Stimulated activated naive B cell treated with anti-CD40 and anti-IgM and Interleukin-4, amounts not matched to agents 10 μg/mL and 1 μg/mL and 100 μg/mL, for 72 hours (primary cell): ENCODE measurements at regions not wholly inside any gene's neighbourhood (a gene's known extent, or its start where the extent isn't known, plus 50 kb on each side); places are given as distances from the start of the nearest gene placed in this dataset.
"Not testable (repeated sequence)": the region's sequence is repeated elsewhere in the genome, so short reads cannot be mapped to it uniquely, and the experiment has no call there.

Experiments
- ATAC-seq, 2 donors: fragments of 150-1000 bp; cut with Tn5 transposase; replicated peaks; 2 replicates each; pipeline ENCODE4 v1.10.0; 2021; ENCODE audit warnings: moderate library complexity in 1 of 2
- DNase-seq: peaks from one replicate; pipeline ENCODE4 v3.0.0; 2021
- H3K27ac Mint-ChIP-seq: one replicate; pipeline ENCODE4 v1.8.0; 2022; ENCODE audit warnings: mild to moderate bottlenecking, mixed read lengths
- H3K27me3 Mint-ChIP-seq, 2 donors: one replicate each; pipeline ENCODE4 v1.8.0; 2022; ENCODE audit warnings: mixed read lengths in 2 of 2
- H3K36me3 Mint-ChIP-seq, 2 donors: one replicate each; pipeline ENCODE4 v1.8.0; 2022; ENCODE audit warnings: mixed read lengths in 2 of 2, mild to moderate bottlenecking in 1 of 2
- H3K4me1 Mint-ChIP-seq, 2 donors: one replicate each; pipeline ENCODE4 v1.8.0; 2022; ENCODE audit warnings: mixed read lengths in 2 of 2, mild to moderate bottlenecking in 1 of 2
- H3K4me3 Mint-ChIP-seq, 2 donors: one replicate each; pipeline ENCODE4 v1.8.0; 2022; ENCODE audit warnings: mild to moderate bottlenecking in 2 of 2, mixed read lengths in 2 of 2, moderate library complexity in 1 of 2
- H3K9me3 Mint-ChIP-seq, 2 donors: one replicate each; pipeline ENCODE4 v1.8.0; 2022; ENCODE audit warnings: mixed read lengths in 2 of 2, mild to moderate bottlenecking in 1 of 2

DNA sequence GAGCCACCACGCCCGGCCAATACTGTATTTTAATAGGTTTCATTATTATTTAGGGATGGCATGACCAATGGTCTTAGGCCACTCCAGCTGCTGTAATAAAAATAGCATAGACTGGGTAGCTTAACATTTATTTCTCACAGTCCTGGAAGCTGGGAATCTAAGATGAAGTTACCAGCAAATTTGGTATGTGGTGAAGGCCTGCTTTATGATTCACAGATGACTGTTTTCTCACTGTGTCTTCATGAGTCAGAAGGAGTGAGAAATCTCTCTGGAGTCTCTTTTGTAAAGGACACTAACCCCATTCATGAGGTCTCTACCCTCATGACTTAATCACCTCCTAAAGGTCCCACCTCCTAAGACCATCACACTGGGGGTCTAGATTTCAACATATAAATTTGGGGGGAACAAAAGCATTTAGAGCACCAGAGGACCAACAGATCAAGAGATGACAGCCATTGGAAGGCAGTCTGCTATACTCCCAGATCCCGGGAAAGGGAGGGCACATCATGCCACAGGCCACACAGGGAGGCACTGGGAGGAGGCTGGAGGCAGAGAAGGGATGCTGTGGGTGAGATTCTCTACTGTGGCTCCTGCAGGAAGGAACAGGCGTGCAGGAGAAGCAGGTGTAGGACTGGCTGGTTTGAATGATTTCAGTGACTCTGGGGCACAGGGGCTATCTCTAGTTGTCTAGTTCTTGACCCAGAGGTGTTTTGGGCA is 335.8 kb upstream of the SFRP2 start:
- no peaks in the 10 kb centered on the region for H3K4me1 Mint-ChIP-seq
- no peak overlapping the region for H3K27ac Mint-ChIP-seq
- H3K9me3 Mint-ChIP-seq: peaks cover 10 to 13% of the 10 kb centered on the region in 2 donors
- H3K27me3 Mint-ChIP-seq: peaks cover 0 to 10% of the 10 kb centered on the region in 2 donors
- H3K4me3 Mint-ChIP-seq: no peak overlapping the region
- H3K36me3 Mint-ChIP-seq: no peaks in the 10 kb centered on the region
- DNase-seq: no peak
- ATAC-seq: no peak

DNA sequence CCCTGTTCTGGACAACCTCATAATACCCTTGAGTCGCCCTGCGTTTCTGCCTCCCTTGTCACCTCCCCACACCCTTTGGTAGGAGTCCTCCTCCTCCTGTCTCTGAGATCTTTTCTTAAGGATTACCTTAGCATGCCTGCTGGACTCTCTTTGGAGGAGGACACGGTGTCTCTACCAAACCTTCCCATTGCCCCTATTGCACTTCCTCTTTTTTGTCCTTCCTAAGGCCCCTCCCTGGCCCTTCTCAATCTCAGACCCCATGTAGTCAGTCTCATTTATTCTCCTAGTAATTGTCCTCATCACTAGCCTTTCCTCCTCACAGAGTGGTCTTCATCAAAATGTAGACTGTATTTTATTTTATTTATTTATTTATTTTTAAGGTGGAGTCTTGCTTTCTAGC is 335.0 kb upstream of the SFRP2 start:
- ATAC-seq (no peak), DNase-seq (no peak)
- no peak overlapping the region for H3K4me3 Mint-ChIP-seq
- no peak overlapping the region for H3K27ac Mint-ChIP-seq
- peaks cover 10 to 13% of the 10 kb centered on the region in 2 donors for H3K9me3 Mint-ChIP-seq
- H3K36me3 Mint-ChIP-seq: no peaks in the 10 kb centered on the region
- peaks cover 0 to 10% of the 10 kb centered on the region in 2 donors for H3K27me3 Mint-ChIP-seq
- H3K4me1 Mint-ChIP-seq: no peaks in the 10 kb centered on the region

- H3K27ac Mint-ChIP-seq: no peak overlapping the region
- H3K9me3 Mint-ChIP-seq: no peaks in the 10 kb centered on the region
- H3K27me3 Mint-ChIP-seq: no peaks in the 10 kb centered on the region
- H3K4me3 Mint-ChIP-seq: no peak overlapping the region
- H3K4me1 Mint-ChIP-seq: no peaks in the 10 kb centered on the region
- no peaks in the 10 kb centered on the region for H3K36me3 Mint-ChIP-seq
- no peak for DNase-seq
- ATAC-seq: no peak
Observed at GRCh38 chr4:154120690-154121345, 331.9 kb upstream of the SFRP2 start.

DNA sequence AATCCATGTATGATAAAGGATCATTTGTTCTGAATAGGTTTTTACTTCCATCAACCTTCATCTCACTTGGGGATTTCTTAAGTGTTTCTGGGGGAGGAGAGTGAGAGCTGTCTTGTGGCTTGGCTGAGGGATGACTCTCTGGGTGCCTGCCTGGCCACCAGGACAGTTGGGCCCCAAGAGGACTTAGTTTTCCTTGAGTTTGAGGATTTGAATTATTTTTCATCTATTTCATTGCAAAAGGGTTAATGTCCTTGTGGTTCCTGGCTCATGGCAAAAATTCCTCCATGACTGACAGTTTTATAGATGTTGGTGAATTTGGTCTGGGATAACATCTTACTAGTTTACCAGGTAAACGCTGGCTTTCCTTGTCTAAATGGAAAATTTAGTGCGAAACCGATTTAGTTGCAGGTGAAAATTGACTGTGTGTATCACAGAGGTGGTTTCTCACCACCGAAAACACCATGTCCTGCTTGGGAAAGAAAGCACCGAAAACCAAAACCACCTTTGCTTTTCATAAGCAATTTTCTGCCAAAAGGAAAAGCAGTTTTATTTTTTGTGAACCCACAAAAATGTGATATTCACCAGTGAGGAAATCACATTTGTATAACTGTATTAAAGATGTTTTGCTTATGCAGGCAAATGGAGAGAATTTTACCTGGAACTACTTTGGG is 331.3 kb upstream of the SFRP2 start:
- Mint-ChIP-seq H3K27ac (no peak overlapping the region), H3K4me1 (no peaks in the 10 kb centered on the region), H3K9me3 (no peaks in the 10 kb centered on the region), H3K4me3 (no peak overlapping the region), H3K36me3 (no peaks in the 10 kb centered on the region), H3K27me3 (no peaks in the 10 kb centered on the region)
- DNase-seq: no peak
- no peak for ATAC-seq

DNA sequence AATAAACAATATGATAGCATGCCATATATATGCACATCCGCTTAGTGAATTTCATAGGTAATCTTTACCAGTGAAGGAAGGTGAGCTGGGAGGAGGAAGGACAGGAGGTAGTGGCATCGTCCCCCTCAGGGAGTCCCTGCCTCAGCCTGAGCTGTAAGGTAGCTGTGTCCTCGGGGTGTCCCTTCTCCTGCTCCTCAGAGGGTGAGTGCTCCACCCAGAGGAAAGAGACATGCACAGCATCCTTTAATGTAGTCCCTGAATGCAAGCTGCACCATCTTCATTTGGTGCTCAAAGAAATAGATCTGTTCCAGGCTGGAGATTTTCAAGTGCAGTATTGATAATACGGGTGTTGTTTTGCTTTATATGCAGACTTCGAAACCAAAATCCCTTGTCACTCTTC is 330.4 kb upstream of the SFRP2 start:
- Mint-ChIP-seq H3K4me3 (no peak overlapping the region), H3K4me1 (no peaks in the 10 kb centered on the region), H3K9me3 (peaks cover 0 to 1% of the 10 kb centered on the region in 2 donors), H3K27ac (no peak overlapping the region), H3K36me3 (no peaks in the 10 kb centered on the region), H3K27me3 (no peaks in the 10 kb centered on the region)
- DNase-seq: no peak
- ATAC-seq: peak in 1 of 2 donors; percentile 36

DNA sequence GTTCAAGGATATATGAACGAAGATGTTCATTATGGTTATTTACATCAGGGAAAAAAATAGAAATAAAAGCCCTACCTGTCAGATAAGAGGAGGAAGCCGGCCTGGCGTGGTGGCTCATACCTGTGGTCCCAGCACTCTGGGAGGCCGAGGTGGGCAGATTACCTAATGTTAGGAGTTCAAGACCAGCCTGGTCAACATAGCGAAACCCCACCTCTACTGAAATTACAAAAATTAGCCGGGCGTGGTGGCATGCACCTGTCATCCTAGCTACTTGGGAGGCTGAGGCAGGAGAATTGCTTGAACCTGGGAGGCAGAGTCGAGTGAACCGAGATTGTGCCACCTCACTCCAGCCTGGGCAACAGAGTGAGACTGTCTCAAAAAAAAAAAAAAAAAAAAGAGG is 328.8 kb upstream of the SFRP2 start:
- not testable (repeated sequence) for DNase-seq, H3K36me3 Mint-ChIP-seq, H3K27ac Mint-ChIP-seq, ATAC-seq, H3K27me3 Mint-ChIP-seq, H3K4me1 Mint-ChIP-seq, H3K9me3 Mint-ChIP-seq, H3K4me3 Mint-ChIP-seq

- H3K36me3 Mint-ChIP-seq: no peaks in the 10 kb centered on the region
- H3K9me3 Mint-ChIP-seq: peaks cover 3 to 9% of the 10 kb centered on the region in 2 donors
- H3K4me3 Mint-ChIP-seq: no peak overlapping the region
- H3K27me3 Mint-ChIP-seq: peaks cover 0 to 4% of the 10 kb centered on the region in 2 donors
- no peak for ATAC-seq
- H3K27ac Mint-ChIP-seq: no peak overlapping the region
- DNase-seq: no peak
- no peaks in the 10 kb centered on the region for H3K4me1 Mint-ChIP-seq
Observed at GRCh38 chr4:154107337-154107736, 318.5 kb upstream of the SFRP2 start.

- ATAC-seq (no peak), DNase-seq (no peak)
- Mint-ChIP-seq H3K9me3 (no peaks in the 10 kb centered on the region), H3K36me3 (no peaks in the 10 kb centered on the region), H3K4me1 (no peaks in the 10 kb centered on the region), H3K27ac (no peak overlapping the region), H3K27me3 (no peaks in the 10 kb centered on the region), H3K4me3 (no peak overlapping the region)
Observed at GRCh38 chr4:154088741-154089140, 299.9 kb upstream of the SFRP2 start.

DNA sequence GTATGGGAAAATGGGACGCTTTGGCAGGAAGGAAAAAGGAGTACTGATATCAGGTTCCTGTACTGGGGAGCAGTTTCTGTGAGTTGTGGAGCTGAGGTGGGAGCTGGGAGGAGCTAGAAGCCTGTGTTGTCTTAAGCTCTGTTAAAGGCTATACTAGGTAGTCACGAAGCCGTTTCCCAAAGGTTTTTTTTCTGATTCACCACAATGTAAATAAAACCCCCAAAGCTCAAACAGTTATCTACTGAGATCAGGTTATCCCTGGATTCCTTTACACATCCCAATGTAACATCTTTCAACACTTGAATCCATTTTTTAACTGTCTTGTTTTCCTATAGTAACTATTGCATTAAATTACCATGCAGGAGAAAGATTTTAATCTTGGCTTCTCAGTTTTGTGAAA is 297.4 kb upstream of the SFRP2 start:
- no peak overlapping the region for H3K4me3 Mint-ChIP-seq
- peaks cover 0 to 4% of the 10 kb centered on the region in 2 donors for H3K27me3 Mint-ChIP-seq
- H3K9me3 Mint-ChIP-seq: no peaks in the 10 kb centered on the region
- H3K4me1 Mint-ChIP-seq: no peaks in the 10 kb centered on the region
- no peak for ATAC-seq
- H3K36me3 Mint-ChIP-seq: no peaks in the 10 kb centered on the region
- H3K27ac Mint-ChIP-seq: no peak overlapping the region
- DNase-seq: no peak

GRCh38 chr4:154084864-154085263 is 296.0 kb upstream of the SFRP2 start:
- ATAC-seq: no peak
- no peaks in the 10 kb centered on the region for H3K9me3 Mint-ChIP-seq

GRCh38 chr4:154082760-154083535 is 294.1 kb upstream of the SFRP2 start:
- Mint-ChIP-seq H3K27ac (no peak overlapping the region), H3K4me1 (no peaks in the 10 kb centered on the region), H3K36me3 (no peaks in the 10 kb centered on the region), H3K4me3 (no peak overlapping the region), H3K9me3 (no peaks in the 10 kb centered on the region), H3K27me3 (peaks cover 0 to 4% of the 10 kb centered on the region in 2 donors)
- ATAC-seq (peak; percentile 54 to 61), DNase-seq (no peak)

More at GRCh38 chr4:154084864-154085263, 296.0 kb upstream of the SFRP2 start:
- peaks cover 0 to 4% of the 10 kb centered on the region in 2 donors for H3K27me3 Mint-ChIP-seq
- H3K36me3 Mint-ChIP-seq: no peaks in the 10 kb centered on the region
- H3K4me1 Mint-ChIP-seq: no peaks in the 10 kb centered on the region
- no peak overlapping the region for H3K27ac Mint-ChIP-seq
- DNase-seq: no peak
- H3K4me3 Mint-ChIP-seq: no peak overlapping the region

DNA sequence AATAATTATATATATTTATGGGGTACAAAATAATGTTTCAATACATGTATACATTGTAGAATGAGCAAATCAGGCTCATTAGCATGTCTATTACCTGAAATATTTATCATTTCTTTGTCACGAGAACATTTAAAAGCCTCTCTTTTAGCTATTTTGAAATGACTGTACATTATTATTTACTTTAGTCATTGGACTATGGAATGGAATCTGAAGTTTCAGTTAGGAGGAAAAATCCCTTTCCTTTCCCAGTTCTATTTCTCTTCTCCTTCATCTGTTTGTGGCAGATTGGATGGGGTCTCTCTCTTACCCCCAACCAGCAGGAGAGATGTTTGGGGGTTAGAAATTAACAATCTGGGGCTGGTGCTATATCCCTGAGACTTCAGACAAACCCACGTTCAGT is 292.5 kb upstream of the SFRP2 start:
- Mint-ChIP-seq H3K4me1 (no peaks in the 10 kb centered on the region), H3K9me3 (no peaks in the 10 kb centered on the region), H3K27me3 (peaks cover 0 to 4% of the 10 kb centered on the region in 2 donors), H3K27ac (no peak overlapping the region), H3K4me3 (no peak overlapping the region), H3K36me3 (no peaks in the 10 kb centered on the region)
- DNase-seq (no peak), ATAC-seq (no peak)

GRCh38 chr4:154078504-154079350 is 289.8 kb upstream of the SFRP2 start:
- Mint-ChIP-seq H3K4me1 (no peaks in the 10 kb centered on the region), H3K9me3 (no peaks in the 10 kb centered on the region), H3K27ac (no peak overlapping the region), H3K36me3 (no peaks in the 10 kb centered on the region), H3K27me3 (peaks cover 5 to 8% of the 10 kb centered on the region in 2 donors), H3K4me3 (no peak overlapping the region)
- peak in 1 of 2 donors; percentile 18 for ATAC-seq
- no peak for DNase-seq
